ENCODE measurements at regions not wholly inside any gene's neighbourhood (a gene's known extent, or its start where the extent isn't known, plus 50 kb on each side); places are given as distances from the start of the nearest gene placed in this dataset.

GRCh38 chr2:234635284-234635683 lies 138.4 kb upstream of the ARL4C start:
- Histone ChIP-seq H3K9me3 (no peaks in the 10 kb centered on the region), H3K36me3 (no peaks in the 10 kb centered on the region), H3K27ac (no peak overlapping the region), H3K4me1 (no peaks in the 10 kb centered on the region), H3K4me3 (no peak overlapping the region), H3K27me3 (no peaks in the 10 kb centered on the region), H3K9ac (ENCODE audit: low read depth in 2 of 2, low read length in 2 of 2) (no peak overlapping the region)
- no peak for TF ChIP-seq CTCF (IDR thresholded peaks at IDR 0.05)
- intact Hi-C loops (cut with DNase I): no loop called here
- DNase-seq: no peak

- Histone ChIP-seq H3K4me3 (no peak overlapping the region), H3K9me3 (no peaks in the 10 kb centered on the region), H3K4me1 (no peaks in the 10 kb centered on the region), H3K9ac (ENCODE audit: low read depth in 2 of 2, low read length in 2 of 2) (no peak overlapping the region), H3K27ac (no peak overlapping the region), H3K27me3 (no peaks in the 10 kb centered on the region), H3K36me3 (no peaks in the 10 kb centered on the region)
- intact Hi-C loops (cut with DNase I): no loop called here
- DNase-seq: no peak
- TF ChIP-seq CTCF (IDR thresholded peaks at IDR 0.05): no peak
Observed at GRCh38 chr2:234633581-234634230, 136.8 kb upstream of the ARL4C start.

- no peak for DNase-seq
- no peaks in the 10 kb centered on the region for H3K4me1 ChIP-seq
- H3K9me3 ChIP-seq: no peaks in the 10 kb centered on the region
- H3K27me3 ChIP-seq: no peaks in the 10 kb centered on the region
- no peak for TF ChIP-seq CTCF (IDR thresholded peaks at IDR 0.05)
- H3K36me3 ChIP-seq: no peaks in the 10 kb centered on the region
- no peak overlapping the region for H3K4me3 ChIP-seq
- no peak overlapping the region for H3K27ac ChIP-seq
- intact Hi-C loops (cut with DNase I): no loop called here
- H3K9ac ChIP-seq (ENCODE audit: low read depth in 2 of 2, low read length in 2 of 2): no peak overlapping the region
Observed at GRCh38 chr2:234632527-234633391, 135.9 kb upstream of the ARL4C start.

- H3K9me3 ChIP-seq: no peaks in the 10 kb centered on the region
- H3K27ac ChIP-seq: no peak overlapping the region
- H3K4me1 ChIP-seq: no peaks in the 10 kb centered on the region
- intact Hi-C loops (cut with DNase I): no loop called here
- no peaks in the 10 kb centered on the region for H3K27me3 ChIP-seq
- no peak for DNase-seq
- no peaks in the 10 kb centered on the region for H3K36me3 ChIP-seq
- TF ChIP-seq CTCF (IDR thresholded peaks at IDR 0.05): no peak
- H3K4me3 ChIP-seq: no peak overlapping the region
- no peak overlapping the region for H3K9ac ChIP-seq (ENCODE audit: low read depth in 2 of 2, low read length in 2 of 2)
Observed at GRCh38 chr2:234631646-234632514, 135.0 kb upstream of the ARL4C start.

- no peak overlapping the region for H3K27ac ChIP-seq
- H3K27me3 ChIP-seq: no peaks in the 10 kb centered on the region
- no peaks in the 10 kb centered on the region for H3K36me3 ChIP-seq
- no peak overlapping the region for H3K4me3 ChIP-seq
- H3K9ac ChIP-seq (ENCODE audit: low read depth in 2 of 2, low read length in 2 of 2): no peak overlapping the region
- TF ChIP-seq CTCF (IDR thresholded peaks at IDR 0.05): no peak
- intact Hi-C loops (cut with DNase I): no loop called here
- no peak for DNase-seq
- no peaks in the 10 kb centered on the region for H3K9me3 ChIP-seq
- H3K4me1 ChIP-seq: no peaks in the 10 kb centered on the region
Observed at GRCh38 chr2:234630801-234631261, 133.9 kb upstream of the ARL4C start.
